ENCODE measurements at regions not wholly inside any gene's neighbourhood (a gene's known extent, or its start where the extent isn't known, plus 50 kb on each side); places are given as distances from the start of the nearest gene placed in this dataset.

- H3K27ac ChIP-seq (ENCODE audit: low read depth, low read length, poor library complexity, severe bottlenecking) = no peak overlapping the region
- no peak for TF ChIP-seq EZH2 (IDR thresholded peaks at IDR 0.05; ENCODE audit: borderline replicate concordance, low read length)
- TF ChIP-seq, protein P1, sequence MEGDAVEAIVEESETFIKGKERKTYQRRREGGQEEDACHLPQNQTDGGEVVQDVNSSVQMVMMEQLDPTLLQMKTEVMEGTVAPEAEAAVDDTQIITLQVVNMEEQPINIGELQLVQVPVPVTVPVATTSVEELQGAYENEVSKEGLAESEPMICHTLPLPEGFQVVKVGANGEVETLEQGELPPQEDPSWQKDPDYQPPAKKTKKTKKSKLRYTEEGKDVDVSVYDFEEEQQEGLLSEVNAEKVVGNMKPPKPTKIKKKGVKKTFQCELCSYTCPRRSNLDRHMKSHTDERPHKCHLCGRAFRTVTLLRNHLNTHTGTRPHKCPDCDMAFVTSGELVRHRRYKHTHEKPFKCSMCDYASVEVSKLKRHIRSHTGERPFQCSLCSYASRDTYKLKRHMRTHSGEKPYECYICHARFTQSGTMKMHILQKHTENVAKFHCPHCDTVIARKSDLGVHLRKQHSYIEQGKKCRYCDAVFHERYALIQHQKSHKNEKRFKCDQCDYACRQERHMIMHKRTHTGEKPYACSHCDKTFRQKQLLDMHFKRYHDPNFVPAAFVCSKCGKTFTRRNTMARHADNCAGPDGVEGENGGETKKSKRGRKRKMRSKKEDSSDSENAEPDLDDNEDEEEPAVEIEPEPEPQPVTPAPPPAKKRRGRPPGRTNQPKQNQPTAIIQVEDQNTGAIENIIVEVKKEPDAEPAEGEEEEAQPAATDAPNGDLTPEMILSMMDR (IDR thresholded peaks at IDR 0.05; ENCODE audit: low read length) = no peak
- no peaks in the 10 kb centered on the region for H3K79me2 ChIP-seq (ENCODE audit: insufficient read depth, low read length)
- no peak overlapping the region for H2AFZ ChIP-seq (ENCODE audit: low read length)
- H4K20me1 ChIP-seq (ENCODE audit: insufficient read depth, low read length) = no peaks in the 10 kb centered on the region
- H3K4me3 ChIP-seq (ENCODE audit: low read depth, low read length, poor library complexity, severe bottlenecking) = no peak overlapping the region
- no peaks in the 10 kb centered on the region for H3K9me3 ChIP-seq (ENCODE audit: low read length)
- no peak overlapping the region for H3K4me2 ChIP-seq (ENCODE audit: low read length)
- no peaks in the 10 kb centered on the region for H3F3A ChIP-seq (ENCODE audit: insufficient read depth, low read length)
- no peaks in the 10 kb centered on the region for H3K36me3 ChIP-seq (ENCODE audit: insufficient read depth, low read length)
- H3K27me3 ChIP-seq (ENCODE audit: insufficient read depth, low read length) = no peaks in the 10 kb centered on the region
- no peaks in the 10 kb centered on the region for H3K9me2 ChIP-seq (ENCODE audit: low read depth, low read length)
- H3K9ac ChIP-seq (ENCODE audit: low read length) = no peak overlapping the region
- no peaks in the 10 kb centered on the region for H3K4me1 ChIP-seq (ENCODE audit: insufficient read depth, low read length, severe bottlenecking)
Observed at GRCh38 chr2:82314836-82315472, 2010.4 kb upstream of the LRRTM1 start.

DNA sequence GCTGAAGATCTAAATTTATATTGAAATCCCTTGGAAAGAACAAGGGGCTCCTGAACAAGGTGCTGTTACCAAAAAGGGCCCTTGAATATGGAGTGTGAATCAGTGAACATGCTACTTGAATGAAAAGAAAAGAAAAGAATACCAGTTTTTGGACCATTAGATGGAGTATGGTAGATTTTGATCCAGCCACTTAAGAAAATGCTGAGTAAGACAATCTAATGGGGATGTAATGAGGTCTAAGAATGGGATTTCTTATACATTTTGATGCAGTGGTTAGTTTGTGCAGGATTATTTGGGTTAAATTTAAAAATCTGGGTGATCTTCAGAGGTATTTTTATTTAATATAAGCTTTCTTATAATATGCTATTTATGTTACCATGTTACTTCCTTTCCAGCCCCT lies 2003.0 kb upstream of the LRRTM1 start:
- H4K20me1 ChIP-seq (ENCODE audit: insufficient read depth, low read length) = no peaks in the 10 kb centered on the region
- H2AFZ ChIP-seq (ENCODE audit: low read length) = no peak overlapping the region
- no peaks in the 10 kb centered on the region for H3K4me1 ChIP-seq (ENCODE audit: insufficient read depth, low read length, severe bottlenecking)
- no peak overlapping the region for H3K4me2 ChIP-seq (ENCODE audit: low read length)
- no peaks in the 10 kb centered on the region for H3K27me3 ChIP-seq (ENCODE audit: insufficient read depth, low read length)
- H3K27ac ChIP-seq (ENCODE audit: low read depth, low read length, poor library complexity, severe bottlenecking) = no peak overlapping the region
- no peaks in the 10 kb centered on the region for H3K9me2 ChIP-seq (ENCODE audit: low read depth, low read length)
- no peaks in the 10 kb centered on the region for H3K79me2 ChIP-seq (ENCODE audit: insufficient read depth, low read length)
- H3K9ac ChIP-seq (ENCODE audit: low read length) = no peak overlapping the region
- TF ChIP-seq EZH2 (IDR thresholded peaks at IDR 0.05; ENCODE audit: borderline replicate concordance, low read length) = no peak
- TF ChIP-seq, protein P1 (IDR thresholded peaks at IDR 0.05; ENCODE audit: low read length) = no peak
- H3K9me3 ChIP-seq (ENCODE audit: low read length) = no peaks in the 10 kb centered on the region
- no peaks in the 10 kb centered on the region for H3K36me3 ChIP-seq (ENCODE audit: insufficient read depth, low read length)
- H3K4me3 ChIP-seq (ENCODE audit: low read depth, low read length, poor library complexity, severe bottlenecking) = no peak overlapping the region
- no peaks in the 10 kb centered on the region for H3F3A ChIP-seq (ENCODE audit: insufficient read depth, low read length)

DNA sequence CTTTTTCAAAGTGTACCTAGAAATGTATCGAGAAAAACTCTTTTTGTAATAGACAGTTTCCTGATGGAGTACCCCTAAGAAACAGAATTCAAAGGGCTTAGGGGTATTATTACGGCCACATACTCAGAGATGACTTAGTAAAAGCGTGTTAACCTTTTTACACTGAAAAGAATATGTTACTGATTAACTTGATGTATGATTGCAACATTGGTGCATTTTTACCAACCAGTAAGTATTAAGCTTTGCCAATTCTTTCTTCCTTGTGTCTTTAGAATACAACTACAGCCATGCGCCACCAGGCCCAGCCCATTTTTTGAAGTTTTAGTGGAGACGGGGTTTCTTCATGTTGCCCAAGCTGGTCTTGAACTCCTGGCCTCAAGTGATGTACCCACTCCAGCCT lies 1997.0 kb upstream of the LRRTM1 start:
- Histone ChIP-seq H2AFZ (ENCODE audit: low read length) (no peak overlapping the region), H3K4me3 (ENCODE audit: low read depth, low read length, poor library complexity, severe bottlenecking) (no peak overlapping the region)

More for the DNA sequence above, 1997.0 kb upstream of the LRRTM1 start:
- Histone ChIP-seq H3K4me2 (ENCODE audit: low read length) (no peak overlapping the region), H3K9me2 (ENCODE audit: low read depth, low read length) (no peaks in the 10 kb centered on the region), H3K27me3 (ENCODE audit: insufficient read depth, low read length) (no peaks in the 10 kb centered on the region), H3K36me3 (ENCODE audit: insufficient read depth, low read length) (no peaks in the 10 kb centered on the region), H3K79me2 (ENCODE audit: insufficient read depth, low read length) (no peaks in the 10 kb centered on the region), H3K27ac (ENCODE audit: low read depth, low read length, poor library complexity, severe bottlenecking) (no peak overlapping the region), H3K4me1 (ENCODE audit: insufficient read depth, low read length, severe bottlenecking) (no peaks in the 10 kb centered on the region), H3K9ac (ENCODE audit: low read length) (no peak overlapping the region), H3F3A (ENCODE audit: insufficient read depth, low read length) (no peaks in the 10 kb centered on the region), H3K9me3 (ENCODE audit: low read length) (no peaks in the 10 kb centered on the region), H4K20me1 (ENCODE audit: insufficient read depth, low read length) (no peaks in the 10 kb centered on the region)
- no peak for TF ChIP-seq EZH2 (IDR thresholded peaks at IDR 0.05; ENCODE audit: borderline replicate concordance, low read length)
- TF ChIP-seq, protein P1 (IDR thresholded peaks at IDR 0.05; ENCODE audit: low read length) = no peak
